ENCODE measurements at regions not wholly inside any gene's neighbourhood (a gene's known extent, or its start where the extent isn't known, plus 50 kb on each side); places are given as distances from the start of the nearest gene placed in this dataset.

GRCh38 chr2:177063331-177063730 lies 149.3 kb upstream of the HNRNPA3 start:
- no peak for DNase-seq (ENCODE audit: low spot score)

DNA sequence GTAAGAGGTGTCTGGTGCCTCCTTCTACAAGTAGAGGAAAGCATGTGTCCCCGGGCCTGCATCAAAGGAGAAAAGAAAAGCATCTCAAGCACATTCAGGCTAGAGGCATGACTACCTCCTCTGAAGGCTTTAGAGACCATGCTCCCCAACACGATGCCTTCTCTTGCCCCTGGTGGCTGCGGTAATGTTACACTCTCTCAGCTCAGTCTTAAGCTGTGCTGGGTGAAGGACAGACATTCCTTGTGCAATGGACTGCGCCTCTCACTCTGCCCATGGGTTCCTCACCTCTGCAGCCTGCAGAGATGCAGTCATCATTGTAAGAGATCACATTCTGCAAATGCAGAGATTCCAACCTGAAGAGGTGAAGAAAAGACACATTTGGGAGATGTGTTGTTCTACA lies 148.2 kb upstream of the HNRNPA3 start:
- DNase-seq (ENCODE audit: low spot score) = no peak

- DNase-seq (ENCODE audit: low spot score) = no peak
Observed at GRCh38 chr2:177068967-177069366, 143.6 kb upstream of the HNRNPA3 start.

GRCh38 chr2:177072090-177072489 lies 140.5 kb upstream of the HNRNPA3 start:
- no peak for DNase-seq (ENCODE audit: low spot score)

- no peak for DNase-seq (ENCODE audit: low spot score)
Observed at GRCh38 chr2:177073611-177074010, 139.0 kb upstream of the HNRNPA3 start.

GRCh38 chr2:177074099-177074710 lies 138.4 kb upstream of the HNRNPA3 start:
- no peak for DNase-seq (ENCODE audit: low spot score)

DNA sequence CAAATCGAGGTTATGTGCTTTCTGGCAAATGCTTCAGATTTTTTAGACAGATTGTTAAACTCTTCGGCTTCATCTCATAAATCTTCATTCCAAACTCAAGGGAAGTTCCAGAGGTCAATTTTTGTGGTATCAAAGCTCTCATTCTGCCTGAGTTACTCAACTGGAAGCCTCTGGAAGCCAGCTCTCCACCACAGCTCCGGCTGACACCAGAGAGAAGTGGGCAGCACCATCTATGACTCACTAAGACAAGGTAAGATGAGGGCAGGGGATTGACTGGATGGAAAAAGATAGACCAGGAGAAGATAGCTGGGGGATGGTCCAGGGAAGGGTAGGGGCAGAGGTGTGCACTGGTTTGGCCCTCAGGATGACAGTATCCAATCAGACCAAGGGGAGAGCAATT lies 137.3 kb upstream of the HNRNPA3 start:
- no peak for DNase-seq (ENCODE audit: low spot score)

GRCh38 chr2:177076636-177077179 lies 135.9 kb upstream of the HNRNPA3 start:
- no peak for DNase-seq (ENCODE audit: low spot score)

GRCh38 chr2:177077778-177078177 lies 134.8 kb upstream of the HNRNPA3 start:
- no peak for DNase-seq (ENCODE audit: low spot score)

DNA sequence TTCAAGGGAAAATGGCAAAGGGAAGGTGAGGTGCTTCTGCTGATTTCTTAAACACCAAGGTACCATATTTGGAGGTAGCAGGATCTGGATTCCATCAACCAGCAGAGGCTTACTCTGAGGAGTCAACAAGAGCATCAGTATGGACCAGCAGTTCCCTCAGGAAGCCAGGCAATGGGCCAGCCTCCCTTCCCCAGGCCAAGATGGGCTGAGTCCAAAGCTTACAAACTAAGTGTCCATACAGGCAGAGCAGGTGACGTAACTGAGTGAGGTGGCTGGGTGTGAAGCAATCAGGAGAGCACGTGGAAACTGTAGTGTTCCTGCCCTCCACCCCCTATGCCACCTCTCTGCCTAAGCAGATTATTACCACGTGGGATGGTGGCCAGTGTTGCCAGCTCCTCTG lies 134.2 kb upstream of the HNRNPA3 start:
- no peak for DNase-seq (ENCODE audit: low spot score)

- no peak for DNase-seq (ENCODE audit: low spot score)
Observed at GRCh38 chr2:177078855-177079254, 133.7 kb upstream of the HNRNPA3 start.

DNA sequence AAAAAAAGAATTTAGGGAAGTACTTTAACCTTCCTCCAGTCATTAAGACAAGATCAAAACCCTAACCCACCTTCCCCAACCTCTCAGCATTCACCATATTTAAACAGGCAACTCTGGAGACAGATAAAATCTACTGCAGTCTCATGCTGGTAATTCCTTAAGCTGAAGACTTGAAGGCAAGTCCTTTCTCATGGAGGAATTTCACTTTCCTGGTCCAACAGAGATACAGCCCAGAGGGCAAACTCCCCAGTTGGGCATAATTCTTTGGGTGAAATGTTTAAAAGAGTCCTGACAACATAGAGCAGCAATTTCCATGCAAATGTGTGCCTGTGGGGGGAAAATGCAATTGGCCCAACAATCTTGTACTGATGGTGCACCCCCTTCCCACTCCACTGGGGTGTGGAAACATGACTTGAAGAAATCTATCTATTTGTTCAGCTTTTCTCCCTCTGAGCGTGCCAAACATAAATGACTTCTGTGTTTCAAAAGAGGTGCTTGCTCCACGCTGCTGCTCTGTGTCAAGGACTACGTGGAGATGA lies 131.8 kb upstream of the HNRNPA3 start:
- no peak for DNase-seq (ENCODE audit: low spot score)

DNA sequence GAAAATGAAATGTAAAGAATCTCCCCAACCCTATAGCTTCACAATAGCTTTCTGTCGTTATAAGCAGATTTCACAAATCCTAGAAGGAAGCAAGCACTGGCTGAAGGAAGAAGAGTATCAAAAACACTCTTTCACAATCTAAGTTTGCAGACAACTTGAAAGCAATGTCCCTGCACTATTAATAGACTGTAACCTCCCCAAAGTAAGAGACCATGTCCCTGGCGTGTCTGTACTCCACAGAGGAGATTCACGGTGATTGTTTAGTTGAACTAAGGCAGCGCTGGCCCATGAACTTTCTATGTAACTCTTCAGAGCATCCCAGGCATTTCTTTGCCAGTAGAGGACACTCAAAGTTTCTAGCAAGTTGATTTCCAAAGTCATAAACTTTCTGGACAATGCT lies 128.0 kb upstream of the HNRNPA3 start:
- no peak for DNase-seq (ENCODE audit: low spot score)

DNA sequence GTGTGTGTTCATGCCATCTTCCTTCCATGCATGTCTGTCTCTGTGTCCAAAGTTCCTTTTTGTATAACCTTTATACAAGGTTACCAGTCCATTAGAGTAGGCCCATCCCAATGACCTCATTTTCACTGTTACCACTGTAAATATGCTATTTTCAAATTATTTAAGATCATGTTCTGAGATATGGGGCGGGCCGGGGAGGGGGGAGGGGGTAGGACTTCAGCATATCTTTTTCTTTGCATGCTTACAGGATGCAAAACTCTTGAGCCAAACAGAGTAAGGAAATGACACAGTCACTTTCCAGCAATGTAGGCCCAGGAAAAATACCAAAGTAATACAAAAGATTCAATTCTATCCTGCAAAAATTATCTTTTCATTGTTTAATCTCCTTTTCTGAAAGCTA lies 124.1 kb upstream of the HNRNPA3 start:
- no peak for DNase-seq (ENCODE audit: low spot score)

- no peak for DNase-seq (ENCODE audit: low spot score)
Observed at GRCh38 chr2:177090967-177091366, 121.6 kb upstream of the HNRNPA3 start.

DNA sequence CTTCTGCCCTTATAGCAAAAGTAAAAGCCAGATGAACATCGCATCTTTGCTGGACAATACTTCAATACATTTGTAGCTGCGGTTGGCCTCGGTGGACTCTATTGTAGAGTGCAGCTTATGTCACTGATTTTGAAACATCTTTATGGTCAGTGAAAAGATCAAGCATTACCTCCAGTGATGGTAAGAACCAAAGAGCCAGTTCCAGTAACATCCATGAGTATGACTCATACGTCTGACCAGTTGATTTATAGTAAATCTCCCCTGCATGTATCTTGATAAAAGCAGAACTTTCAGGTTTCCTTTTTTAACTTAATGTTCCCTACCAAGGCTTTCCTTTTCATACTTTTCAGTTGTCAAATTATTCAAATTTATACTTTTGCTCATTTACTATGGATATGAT lies 119.2 kb upstream of the HNRNPA3 start:
- DNase-seq (ENCODE audit: low spot score) = no peak

DNA sequence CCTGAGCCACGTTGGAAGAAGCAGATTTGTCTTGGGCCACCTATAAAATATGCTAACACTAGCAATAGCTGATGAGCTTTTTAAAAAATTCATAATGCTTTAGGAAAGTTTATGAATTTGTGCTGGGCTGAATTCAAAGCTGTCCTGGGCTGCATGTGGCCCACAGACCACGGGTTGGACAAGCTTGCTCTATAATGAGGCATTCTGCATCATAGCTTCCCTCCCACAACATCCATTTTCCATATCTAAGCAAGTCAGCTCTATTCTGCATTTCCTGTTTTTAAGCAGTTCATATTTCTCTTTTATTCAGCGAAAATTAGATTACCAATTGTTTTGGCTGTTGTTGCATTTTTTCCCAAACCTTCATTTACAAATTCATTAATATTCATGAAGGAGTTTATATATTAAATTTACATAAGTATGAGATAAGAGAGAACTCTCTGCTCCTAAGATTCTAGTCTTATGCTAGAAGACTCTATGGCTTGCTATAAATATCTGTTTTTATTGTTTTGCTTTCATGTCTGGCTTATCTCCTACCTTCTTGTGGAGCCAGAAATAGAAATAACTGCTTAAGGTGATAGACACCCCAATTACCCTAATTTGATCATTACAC lies 114.5 kb upstream of the HNRNPA3 start:
- no peak for DNase-seq (ENCODE audit: low spot score)

- no peak for DNase-seq (ENCODE audit: low spot score)
Observed at GRCh38 chr2:177101930-177102329, 110.7 kb upstream of the HNRNPA3 start.

DNA sequence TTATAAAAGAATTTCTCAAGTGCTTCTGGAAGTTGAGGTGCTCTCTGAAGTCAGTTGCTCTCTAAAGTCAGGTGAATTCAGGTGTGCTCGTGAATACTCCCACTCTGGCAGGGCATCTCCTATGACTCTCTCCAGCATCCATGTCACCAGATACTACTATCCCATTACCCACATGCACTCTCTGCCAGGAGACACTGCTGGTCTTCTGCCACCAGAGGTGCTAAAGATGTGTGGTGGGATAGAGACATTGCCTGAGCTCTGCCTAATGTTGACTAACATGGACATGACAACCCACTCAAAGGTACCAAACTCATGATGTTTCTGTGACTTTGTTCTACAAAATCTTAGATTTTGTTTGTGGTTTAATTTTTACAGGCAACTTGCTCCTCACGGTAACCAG lies 106.4 kb upstream of the HNRNPA3 start:
- peak; percentile 46 for DNase-seq (ENCODE audit: low spot score)

- no peak for DNase-seq (ENCODE audit: low spot score)
Observed at GRCh38 chr2:177108890-177109289, 103.7 kb upstream of the HNRNPA3 start.

- DNase-seq (ENCODE audit: low spot score) = no peak
Observed at GRCh38 chr2:177114712-177115111, 97.9 kb upstream of the HNRNPA3 start.

DNA sequence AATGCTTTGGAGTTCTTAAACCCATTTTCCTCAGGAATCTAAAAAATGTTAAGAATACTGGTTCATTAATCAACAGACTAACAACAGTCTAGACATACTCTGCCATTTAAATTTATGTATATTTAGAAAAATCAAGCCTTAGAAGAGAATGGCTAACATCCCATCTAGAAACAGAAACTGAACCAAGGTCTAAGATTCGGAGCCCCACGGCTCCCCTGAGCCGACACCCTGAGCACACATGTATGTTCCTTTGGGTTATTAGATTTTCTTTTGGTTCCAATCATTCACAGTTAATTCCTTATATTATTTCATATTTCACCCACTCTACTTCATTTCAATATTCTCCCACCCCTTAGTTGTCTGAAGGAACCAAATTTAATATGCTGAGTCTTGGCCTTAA lies 94.8 kb upstream of the HNRNPA3 start:
- no peak for DNase-seq (ENCODE audit: low spot score)

DNA sequence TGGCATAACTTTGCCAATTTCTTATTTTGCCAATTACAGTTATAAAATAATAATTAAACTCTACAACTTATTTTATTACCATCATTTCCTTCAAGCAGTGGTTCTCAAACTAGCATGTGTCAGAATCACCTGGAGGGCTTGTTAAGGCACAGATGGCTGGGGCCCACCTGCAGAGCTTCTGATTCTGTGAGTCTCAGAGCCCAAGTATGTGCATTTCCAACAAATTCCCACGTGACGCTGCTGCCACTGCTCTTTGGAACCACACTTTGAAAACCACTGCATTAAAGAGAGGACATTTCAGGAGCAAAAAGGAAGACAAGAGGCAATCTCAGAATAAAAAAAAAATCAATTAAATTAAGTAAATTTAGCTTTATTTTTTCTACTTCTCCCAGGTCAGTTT lies 94.0 kb upstream of the HNRNPA3 start:
- DNase-seq (ENCODE audit: low spot score) = no peak

DNA sequence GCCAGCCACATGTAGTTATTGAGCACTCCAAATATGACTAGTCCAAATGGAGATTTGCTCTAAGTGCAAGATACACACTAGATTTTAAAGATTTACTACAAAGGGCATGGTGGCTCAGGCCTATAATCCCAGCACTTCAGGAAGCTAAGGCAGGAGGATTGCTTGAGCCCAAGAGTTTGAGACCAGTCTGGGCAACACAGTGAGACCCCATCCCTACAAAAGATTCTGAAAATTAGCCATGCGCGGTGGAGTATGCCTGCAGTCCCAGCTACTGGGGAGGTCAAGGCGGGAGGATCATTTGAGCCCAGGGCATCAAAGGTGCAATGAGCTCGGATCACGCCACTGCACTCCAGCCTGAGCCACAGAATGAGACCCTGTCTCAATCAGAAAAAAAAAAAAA lies 93.5 kb upstream of the HNRNPA3 start:
- DNase-seq (ENCODE audit: low spot score) = no peak
